Activated T-helper 2 cell treated with anti-CD3 and anti-CD28 coated beads, Interferon-gamma antibody, Interleukin-2, Interleukin-4, amounts not matched to agents 10 μg/mL and 5 μg/mL and 100 μg/mL, durations not matched to agents 14 hours and 24 hours and 36 hours (primary cell): ENCODE measurements at regions not wholly inside any gene's neighbourhood (a gene's known extent, or its start where the extent isn't known, plus 50 kb on each side); places are given as distances from the start of the nearest gene placed in this dataset.

Source experiments
- DNase-seq: peaks from one replicate; pipeline ENCODE4 v3.0.0; 2021; ENCODE audit warnings: low spot score
- H3K27ac Mint-ChIP-seq: one replicate; pipeline ENCODE4 v1.8.0; 2021; ENCODE audit warnings: mixed read lengths
- H3K27me3 Mint-ChIP-seq: one replicate; pipeline ENCODE4 v1.8.0; 2021; ENCODE audit warnings: low read depth, mixed read lengths
- H3K36me3 Mint-ChIP-seq: one replicate; pipeline ENCODE4 v1.8.0; 2021; ENCODE audit warnings: low read depth, mixed read lengths
- H3K4me1 Mint-ChIP-seq: one replicate; pipeline ENCODE4 v1.8.0; 2021; ENCODE audit warnings: low read depth, mixed read lengths
- H3K4me3 Mint-ChIP-seq: one replicate; pipeline ENCODE4 v1.8.0; 2021; ENCODE audit warnings: low read depth, mild to moderate bottlenecking, moderate library complexity, mixed read lengths
- H3K9me3 Mint-ChIP-seq: one replicate; pipeline ENCODE4 v1.8.0; 2021; ENCODE audit warnings: mixed read lengths
- intact Hi-C: fragments of 100-400 bp; cut with micrococcal nuclease; formaldehyde crosslinking; loops from one replicate; pipeline ENCODE4 v1.15.1; 2023

DNA sequence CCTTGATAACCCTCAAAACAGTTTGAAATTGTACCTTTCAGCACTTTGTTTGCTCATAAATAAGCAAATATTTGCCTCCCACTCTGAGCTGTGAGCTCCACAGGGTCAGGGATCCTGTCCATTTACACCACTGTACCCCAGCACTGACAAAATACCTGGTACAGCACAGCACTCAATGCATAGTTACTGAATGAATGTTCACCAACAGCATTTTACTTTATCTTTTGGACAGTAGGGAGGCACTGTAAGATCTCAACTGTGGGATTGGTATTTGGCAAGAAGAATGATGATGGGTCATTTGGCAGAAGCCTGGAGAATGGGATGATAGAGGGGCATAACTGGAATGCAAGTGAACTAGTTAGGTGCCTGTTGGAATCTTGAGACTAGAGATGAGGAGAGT lies 127.2 kb upstream of the ARGLU1 start:
- Mint-ChIP-seq H3K4me1 (no peaks in the 10 kb centered on the region), H3K9me3 (no peaks in the 10 kb centered on the region), H3K36me3 (no peaks in the 10 kb centered on the region), H3K4me3 (no peak overlapping the region), H3K27me3 (no peaks in the 10 kb centered on the region), H3K27ac (no peak overlapping the region)
- intact Hi-C loops, result no loop called here
- DNase-seq, result no peak

DNA sequence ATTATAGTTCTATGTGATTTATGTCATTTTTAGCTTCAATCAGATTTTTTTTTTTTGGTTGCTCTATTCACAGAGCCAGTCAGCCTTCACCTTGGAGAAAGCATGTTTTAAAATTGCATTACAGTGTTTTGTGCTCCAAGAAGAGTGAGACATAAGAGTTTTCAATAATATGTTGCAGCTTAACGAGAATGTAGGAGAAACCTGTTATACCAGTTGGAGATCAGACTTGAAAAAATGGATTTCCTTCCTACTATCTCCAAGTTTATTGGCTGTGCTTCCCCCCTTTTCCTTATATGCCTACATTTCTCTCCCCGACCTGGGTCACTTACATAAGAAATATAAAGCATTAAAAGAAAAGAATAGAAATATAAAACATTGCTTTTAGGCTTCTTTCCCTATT lies 123.9 kb upstream of the ARGLU1 start:
- no peaks in the 10 kb centered on the region for H3K27me3 Mint-ChIP-seq
- intact Hi-C loops, result no loop called here
- H3K9me3 Mint-ChIP-seq, result no peaks in the 10 kb centered on the region
- no peak overlapping the region for H3K27ac Mint-ChIP-seq
- H3K4me1 Mint-ChIP-seq, result no peaks in the 10 kb centered on the region
- DNase-seq, result no peak
- no peak overlapping the region for H3K4me3 Mint-ChIP-seq
- no peaks in the 10 kb centered on the region for H3K36me3 Mint-ChIP-seq

DNA sequence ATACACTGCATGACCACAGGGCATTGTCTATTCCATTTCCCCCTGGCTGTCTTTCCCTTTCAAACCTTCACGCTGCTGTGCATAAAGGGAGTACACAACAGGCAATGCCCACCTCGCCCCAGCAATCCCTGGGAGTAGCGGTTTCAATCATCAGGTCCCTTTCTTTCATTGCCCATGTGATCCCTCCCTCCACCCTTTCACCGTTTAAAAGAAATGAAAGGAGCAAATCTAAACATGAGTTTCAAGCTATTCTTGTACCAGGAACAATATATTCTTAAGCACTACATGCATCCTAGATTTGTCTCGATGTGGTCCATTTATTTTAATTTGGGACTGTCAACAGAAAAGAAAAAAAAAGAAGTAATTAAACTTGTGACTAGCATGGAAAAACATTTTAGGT lies 123.4 kb upstream of the ARGLU1 start:
- H3K27ac Mint-ChIP-seq, result no peak overlapping the region
- no peaks in the 10 kb centered on the region for H3K9me3 Mint-ChIP-seq
- no peaks in the 10 kb centered on the region for H3K36me3 Mint-ChIP-seq
- intact Hi-C loops, result no loop called here
- H3K4me3 Mint-ChIP-seq, result no peak overlapping the region
- DNase-seq, result no peak
- H3K4me1 Mint-ChIP-seq, result no peaks in the 10 kb centered on the region
- H3K27me3 Mint-ChIP-seq, result no peaks in the 10 kb centered on the region

DNA sequence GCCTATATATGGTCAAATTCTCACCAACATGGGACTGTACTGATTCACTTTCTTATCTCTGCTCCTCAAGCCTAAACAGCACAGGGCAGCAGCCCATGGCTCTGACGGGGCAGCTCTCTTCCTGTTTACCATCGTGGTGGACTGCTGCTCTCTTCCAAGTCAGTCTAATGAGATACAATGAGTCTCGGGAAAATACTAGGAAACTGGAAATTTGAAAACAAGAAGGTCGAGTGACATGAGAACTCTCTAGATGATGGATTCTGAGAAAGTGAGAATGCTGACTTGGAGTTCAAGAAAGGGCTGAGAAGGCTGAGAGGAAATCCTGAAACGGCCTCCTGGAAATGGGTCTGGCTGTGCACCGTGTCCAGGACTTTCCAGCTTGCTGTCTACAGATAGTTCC lies 122.8 kb upstream of the ARGLU1 start:
- H3K9me3 Mint-ChIP-seq, result no peaks in the 10 kb centered on the region
- no peaks in the 10 kb centered on the region for H3K27me3 Mint-ChIP-seq
- no peaks in the 10 kb centered on the region for H3K36me3 Mint-ChIP-seq
- intact Hi-C loops, result no loop called here
- H3K4me1 Mint-ChIP-seq, result no peaks in the 10 kb centered on the region
- DNase-seq, result no peak
- no peak overlapping the region for H3K4me3 Mint-ChIP-seq
- no peak overlapping the region for H3K27ac Mint-ChIP-seq

DNA sequence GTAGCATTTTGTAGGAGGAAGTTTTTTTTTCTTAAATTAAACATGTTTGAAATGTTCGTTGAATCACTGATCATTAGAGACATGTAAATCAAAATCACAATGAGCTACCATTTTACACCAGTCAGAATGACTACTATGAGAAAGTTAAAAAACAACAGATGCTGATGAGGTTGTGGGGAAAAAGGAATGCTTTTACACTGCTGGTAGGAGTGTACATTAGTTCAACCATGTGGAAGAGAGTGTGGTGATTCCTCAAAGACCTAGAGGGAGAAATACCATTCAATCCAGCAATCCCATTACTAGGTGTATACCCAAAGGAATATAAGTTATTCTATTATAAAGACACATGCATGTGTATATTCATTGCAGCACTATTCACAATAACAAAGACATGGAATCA lies 122.0 kb upstream of the ARGLU1 start:
- Mint-ChIP-seq H3K36me3 (no peaks in the 10 kb centered on the region), H3K27me3 (no peaks in the 10 kb centered on the region), H3K27ac (no peak overlapping the region), H3K9me3 (no peaks in the 10 kb centered on the region), H3K4me3 (no peak overlapping the region), H3K4me1 (no peaks in the 10 kb centered on the region)
- intact Hi-C loops, result no loop called here
- DNase-seq, result no peak

DNA sequence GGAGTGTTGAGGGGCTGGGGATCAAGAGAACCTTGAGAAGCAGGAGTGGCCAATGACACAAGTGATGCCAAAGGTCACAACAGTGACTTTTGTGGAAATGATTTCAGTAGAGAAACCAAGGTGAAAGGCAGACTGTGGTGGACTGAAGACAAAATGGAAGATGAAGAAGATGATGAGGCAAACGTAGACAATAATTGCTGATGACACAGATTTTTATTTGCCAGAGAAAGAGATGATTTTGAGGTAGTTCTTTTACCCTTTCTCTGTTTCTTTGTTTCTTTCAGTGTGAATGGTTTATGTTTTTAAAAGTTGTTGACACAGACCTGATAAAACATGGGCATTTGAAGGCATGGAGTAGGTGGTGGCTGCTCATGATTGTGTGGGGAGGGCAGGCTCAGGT lies 121.0 kb upstream of the ARGLU1 start:
- Mint-ChIP-seq H3K36me3 (no peaks in the 10 kb centered on the region), H3K27ac (no peak overlapping the region), H3K4me3 (no peak overlapping the region), H3K4me1 (no peaks in the 10 kb centered on the region), H3K27me3 (no peaks in the 10 kb centered on the region), H3K9me3 (no peaks in the 10 kb centered on the region)
- intact Hi-C loops, result no loop called here
- DNase-seq, result no peak

DNA sequence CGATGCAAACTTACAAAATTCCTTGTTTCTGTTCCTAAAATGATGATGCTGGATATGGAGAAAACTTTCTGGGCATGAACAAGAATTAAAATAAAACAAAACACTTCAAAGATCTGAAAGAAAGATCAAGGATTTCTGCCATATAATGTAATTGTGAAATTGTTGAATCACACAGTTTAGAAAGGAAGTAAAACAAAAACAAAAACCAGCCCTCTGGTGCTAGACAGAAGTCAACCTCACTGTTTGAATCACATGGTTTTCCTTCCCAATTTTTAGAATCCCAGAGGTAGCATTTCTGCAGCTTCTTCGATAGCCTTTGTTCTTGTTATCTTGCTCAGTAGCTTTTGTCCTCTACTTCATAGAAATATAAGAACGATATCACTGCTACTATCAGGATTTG lies 118.2 kb upstream of the ARGLU1 start:
- Mint-ChIP-seq H3K27ac (no peak overlapping the region), H3K4me3 (no peak overlapping the region), H3K4me1 (no peaks in the 10 kb centered on the region), H3K9me3 (no peaks in the 10 kb centered on the region), H3K36me3 (no peaks in the 10 kb centered on the region), H3K27me3 (no peaks in the 10 kb centered on the region)
- intact Hi-C loops, result no loop called here
- DNase-seq, result no peak

DNA sequence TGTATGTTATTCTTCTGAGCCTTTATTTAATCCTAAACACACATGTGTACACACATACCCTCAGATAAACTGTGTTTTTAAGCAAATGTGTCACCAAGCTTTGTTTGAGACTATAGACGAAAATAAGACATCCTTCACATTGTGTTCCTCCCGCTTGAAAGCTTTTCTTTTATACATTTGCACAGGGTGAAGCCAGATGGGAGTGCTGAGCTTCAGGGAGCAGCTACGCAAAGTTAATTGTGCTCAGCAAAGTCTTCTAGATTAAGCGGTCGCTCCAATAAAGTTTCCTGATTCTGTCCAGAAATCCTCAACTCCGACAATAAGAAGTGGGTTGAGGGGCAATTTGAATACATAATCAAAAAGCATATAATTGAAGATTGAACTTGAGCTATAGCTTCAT lies 117.2 kb upstream of the ARGLU1 start:
- Mint-ChIP-seq H3K27me3 (no peaks in the 10 kb centered on the region), H3K27ac (no peak overlapping the region), H3K4me3 (no peak overlapping the region), H3K4me1 (no peaks in the 10 kb centered on the region), H3K9me3 (no peaks in the 10 kb centered on the region), H3K36me3 (no peaks in the 10 kb centered on the region)
- intact Hi-C loops, result no loop called here
- DNase-seq, result no peak

DNA sequence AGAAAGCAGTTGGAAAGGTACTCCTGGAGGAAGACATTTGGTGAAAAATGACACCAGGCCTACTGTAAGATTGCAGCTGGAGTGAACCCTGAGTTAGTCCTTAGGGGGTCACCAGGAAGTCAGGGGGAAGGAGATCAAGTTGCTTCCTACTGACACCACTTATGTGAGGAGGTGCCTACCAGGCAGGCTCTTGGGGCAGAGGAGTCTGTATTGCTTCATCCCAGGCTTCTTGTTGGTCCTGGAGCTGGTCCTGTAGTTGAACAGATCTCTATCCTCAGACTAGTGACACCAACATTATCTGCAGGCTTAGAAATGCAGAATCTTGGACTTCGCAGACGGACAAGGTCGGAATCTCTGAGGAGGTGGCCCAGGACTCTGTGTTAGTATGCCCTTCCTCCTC lies 116.0 kb upstream of the ARGLU1 start:
- no peak overlapping the region for H3K4me3 Mint-ChIP-seq
- no peaks in the 10 kb centered on the region for H3K4me1 Mint-ChIP-seq
- H3K36me3 Mint-ChIP-seq, result no peaks in the 10 kb centered on the region
- H3K9me3 Mint-ChIP-seq, result no peaks in the 10 kb centered on the region
- no peak for DNase-seq
- H3K27ac Mint-ChIP-seq, result no peak overlapping the region
- no peaks in the 10 kb centered on the region for H3K27me3 Mint-ChIP-seq
- intact Hi-C loops, result no loop called here

DNA sequence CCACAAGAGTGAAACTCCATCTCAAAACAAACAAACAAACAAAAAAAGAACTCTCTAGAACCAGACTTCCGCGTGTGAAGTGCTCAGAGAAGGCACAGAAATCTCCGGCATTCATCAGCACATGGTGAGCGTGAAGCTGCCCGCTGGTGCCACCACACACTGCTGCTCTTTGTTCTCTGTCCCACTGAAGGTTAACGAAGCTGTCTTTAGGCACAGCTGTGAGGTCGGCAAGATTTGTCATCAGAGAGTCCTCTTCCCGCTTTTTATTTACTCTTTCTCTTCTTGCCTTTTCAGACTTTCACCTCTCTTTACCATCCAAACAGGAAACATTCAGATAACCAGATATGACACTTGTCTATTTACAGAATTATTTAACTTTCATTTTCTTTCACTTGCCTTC lies 115.2 kb upstream of the ARGLU1 start:
- no peak for DNase-seq
- Mint-ChIP-seq H3K27me3 (no peaks in the 10 kb centered on the region), H3K4me1 (no peaks in the 10 kb centered on the region), H3K4me3 (no peak overlapping the region), H3K36me3 (no peaks in the 10 kb centered on the region), H3K9me3 (no peaks in the 10 kb centered on the region), H3K27ac (no peak overlapping the region)
- intact Hi-C loops, result no loop called here

DNA sequence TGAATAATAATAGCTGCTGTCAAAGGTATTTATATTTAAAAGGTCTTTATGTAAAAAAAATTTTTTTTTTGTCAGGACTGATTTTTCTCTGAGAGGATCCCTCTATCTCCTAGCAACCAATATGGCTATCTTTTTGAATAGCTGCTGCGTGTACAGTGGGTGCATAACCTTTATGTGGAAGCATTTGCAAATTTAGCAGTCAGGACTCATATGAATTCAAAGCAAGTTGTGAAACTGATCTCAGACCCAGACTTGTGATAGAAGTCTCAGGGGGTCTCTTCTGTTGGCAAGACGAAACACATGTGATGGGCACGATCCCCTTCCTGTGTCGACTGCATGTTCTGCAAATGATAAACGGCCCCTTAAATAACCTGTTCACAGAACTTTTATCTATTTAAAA lies 114.1 kb upstream of the ARGLU1 start:
- intact Hi-C loops, result no loop called here
- no peaks in the 10 kb centered on the region for H3K36me3 Mint-ChIP-seq
- no peak overlapping the region for H3K27ac Mint-ChIP-seq
- H3K27me3 Mint-ChIP-seq, result no peaks in the 10 kb centered on the region
- no peaks in the 10 kb centered on the region for H3K9me3 Mint-ChIP-seq
- no peak overlapping the region for H3K4me3 Mint-ChIP-seq
- DNase-seq, result no peak
- H3K4me1 Mint-ChIP-seq, result no peaks in the 10 kb centered on the region

DNA sequence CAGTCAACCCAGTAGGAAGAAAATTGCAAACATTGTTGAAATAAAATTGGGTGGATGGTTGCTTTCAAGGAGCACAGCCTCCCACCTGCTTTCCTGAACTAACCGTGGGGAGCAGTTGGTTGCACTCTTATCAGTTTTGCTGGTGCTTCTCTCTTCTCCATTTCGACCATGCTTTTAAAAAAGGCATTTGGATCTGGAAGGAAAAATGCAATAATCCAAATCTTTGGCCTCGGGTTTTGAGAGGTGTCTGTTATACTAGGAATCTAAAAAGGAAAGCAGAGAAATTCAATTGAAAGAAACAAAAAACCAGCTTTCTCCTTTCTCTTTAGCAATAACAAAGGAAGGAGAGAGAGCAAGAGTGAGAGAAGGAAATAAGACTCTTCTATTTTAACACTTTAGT lies 113.6 kb upstream of the ARGLU1 start:
- H3K36me3 Mint-ChIP-seq, result no peaks in the 10 kb centered on the region
- H3K27ac Mint-ChIP-seq, result no peak overlapping the region
- no peak for DNase-seq
- no peaks in the 10 kb centered on the region for H3K4me1 Mint-ChIP-seq
- no peaks in the 10 kb centered on the region for H3K9me3 Mint-ChIP-seq
- no peak overlapping the region for H3K4me3 Mint-ChIP-seq
- intact Hi-C loops, result no loop called here
- H3K27me3 Mint-ChIP-seq, result no peaks in the 10 kb centered on the region

DNA sequence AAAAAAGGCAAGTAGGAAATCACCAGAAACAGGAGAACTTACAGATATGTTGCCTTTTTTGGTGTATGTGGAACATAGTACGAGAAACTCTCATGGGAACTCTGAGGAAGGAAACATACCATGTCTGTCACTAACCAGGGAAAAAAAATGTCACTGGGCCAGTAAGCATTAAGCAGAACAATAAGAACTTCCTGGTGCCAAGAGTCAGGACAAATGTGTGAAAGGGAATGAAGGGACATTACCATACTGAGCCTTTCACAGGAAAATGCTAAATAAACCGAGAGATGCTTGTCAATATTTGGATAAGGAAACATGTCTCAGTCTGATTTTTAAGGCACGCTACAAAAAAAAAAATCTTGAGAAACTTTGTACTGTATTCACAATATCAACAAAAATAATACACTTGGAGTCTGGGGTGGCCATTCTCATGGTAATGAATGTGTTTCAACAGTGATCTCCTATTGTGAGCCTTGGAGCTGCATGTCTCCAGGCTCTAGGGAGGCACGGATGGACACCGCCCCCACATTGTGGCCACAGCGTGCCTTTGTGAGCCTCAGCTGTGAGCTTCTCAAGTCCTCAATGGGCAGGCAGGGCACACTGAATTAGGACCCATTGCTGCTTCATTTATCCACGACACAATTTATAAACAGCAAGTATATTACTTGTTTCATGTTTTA lies 113.0 kb upstream of the ARGLU1 start:
- no peak overlapping the region for H3K27ac Mint-ChIP-seq
- intact Hi-C loops, result no loop called here
- no peak for DNase-seq
- H3K36me3 Mint-ChIP-seq, result no peaks in the 10 kb centered on the region
- no peaks in the 10 kb centered on the region for H3K9me3 Mint-ChIP-seq
- no peaks in the 10 kb centered on the region for H3K27me3 Mint-ChIP-seq
- no peaks in the 10 kb centered on the region for H3K4me1 Mint-ChIP-seq
- H3K4me3 Mint-ChIP-seq, result no peak overlapping the region
